Bronchial epithelial cell (primary cell): ENCODE measurements at regions not wholly inside any gene's neighbourhood (a gene's known extent, or its start where the extent isn't known, plus 50 kb on each side); places are given as distances from the start of the nearest gene placed in this dataset.

Source experiments
- DNase-seq: peaks from one replicate; pipeline ENCODE4 v3.0.0-alpha.2; 2010; ENCODE audit warnings: low read depth
- FAIRE-seq: peaks from 2 replicates; lab custom pipeline; 2011; peaks lifted over from hg19 to GRCh38; lab: Jason Lieb, UNC
- H3K27me3 ChIP-seq: 2 replicates; pipeline ENCODE4 v1.5.1; 2011; ENCODE audit warnings: low read length; ENCODE audit not compliant: control insufficient read depth, insufficient read depth
- H3K36me3 ChIP-seq: 2 replicates; pipeline ENCODE4 v1.5.1; 2011; ENCODE audit warnings: low read length; ENCODE audit not compliant: control insufficient read depth, insufficient read depth
- H3K4me3 ChIP-seq: 2 replicates; pipeline ENCODE4 v1.5.1; 2011; ENCODE audit warnings: mild to moderate bottlenecking, low read depth, low read length, control low read depth
- TF ChIP-seq, protein P1 (sequence below): IDR thresholded peaks from 2 replicates; pipeline ENCODE4 v1.5.1; 2011; ENCODE audit warnings: mild to moderate bottlenecking, moderate library complexity, low read length, control low read depth, inconsistent platforms; ENCODE audit not compliant: insufficient read depth, severe bottlenecking

DNA sequence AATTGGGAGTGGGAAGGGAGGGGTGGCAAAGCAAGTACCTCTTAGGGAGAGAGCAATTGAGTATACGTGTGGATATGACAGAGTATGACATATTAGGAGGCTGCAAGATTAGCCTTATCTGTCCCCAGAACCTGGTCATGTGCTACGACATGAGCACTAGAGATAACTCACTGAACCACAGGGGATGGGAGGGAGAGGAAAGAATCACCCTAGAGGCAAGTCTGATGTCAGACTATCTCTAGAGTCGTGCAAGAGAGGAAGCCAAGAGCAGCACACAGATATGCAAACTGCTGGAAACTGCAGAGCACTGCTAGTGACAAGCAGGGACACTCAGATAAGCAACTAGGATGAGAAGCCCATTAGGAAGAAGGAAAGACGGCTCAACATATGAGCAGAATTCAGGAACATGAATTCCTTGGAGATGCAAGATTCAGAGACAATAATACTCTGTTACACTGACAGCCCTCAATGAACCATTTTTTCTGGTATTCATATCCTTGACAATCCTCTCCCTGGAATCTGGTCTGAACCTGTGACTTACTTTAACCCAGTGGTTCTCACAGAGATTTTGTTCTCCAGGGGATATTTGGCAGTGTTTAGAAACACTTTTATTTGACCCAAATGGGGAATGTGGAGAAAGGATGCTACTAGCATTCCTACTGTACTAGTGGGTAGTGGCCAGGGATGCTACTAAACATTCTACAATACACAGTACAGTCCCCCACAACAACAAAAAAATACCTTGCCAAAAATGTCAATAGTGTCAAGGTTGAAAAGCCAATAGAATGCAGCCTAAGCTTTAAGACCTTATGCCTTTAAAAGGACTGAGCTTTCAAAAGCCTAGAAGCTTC lies 84.0 kb upstream of the BMP2K start:
- Histone ChIP-seq H3K36me3 (no peaks in the 10 kb centered on the region), H3K4me3 (no peak overlapping the region), H3K27me3 (no peaks in the 10 kb centered on the region)
- TF ChIP-seq, protein P1, sequence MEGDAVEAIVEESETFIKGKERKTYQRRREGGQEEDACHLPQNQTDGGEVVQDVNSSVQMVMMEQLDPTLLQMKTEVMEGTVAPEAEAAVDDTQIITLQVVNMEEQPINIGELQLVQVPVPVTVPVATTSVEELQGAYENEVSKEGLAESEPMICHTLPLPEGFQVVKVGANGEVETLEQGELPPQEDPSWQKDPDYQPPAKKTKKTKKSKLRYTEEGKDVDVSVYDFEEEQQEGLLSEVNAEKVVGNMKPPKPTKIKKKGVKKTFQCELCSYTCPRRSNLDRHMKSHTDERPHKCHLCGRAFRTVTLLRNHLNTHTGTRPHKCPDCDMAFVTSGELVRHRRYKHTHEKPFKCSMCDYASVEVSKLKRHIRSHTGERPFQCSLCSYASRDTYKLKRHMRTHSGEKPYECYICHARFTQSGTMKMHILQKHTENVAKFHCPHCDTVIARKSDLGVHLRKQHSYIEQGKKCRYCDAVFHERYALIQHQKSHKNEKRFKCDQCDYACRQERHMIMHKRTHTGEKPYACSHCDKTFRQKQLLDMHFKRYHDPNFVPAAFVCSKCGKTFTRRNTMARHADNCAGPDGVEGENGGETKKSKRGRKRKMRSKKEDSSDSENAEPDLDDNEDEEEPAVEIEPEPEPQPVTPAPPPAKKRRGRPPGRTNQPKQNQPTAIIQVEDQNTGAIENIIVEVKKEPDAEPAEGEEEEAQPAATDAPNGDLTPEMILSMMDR = no peak
- DNase-seq (no peak), FAIRE-seq (no peak)

- TF ChIP-seq, protein P1 = no peak
- Histone ChIP-seq H3K36me3 (no peaks in the 10 kb centered on the region), H3K27me3 (no peaks in the 10 kb centered on the region), H3K4me3 (no peak overlapping the region)
- FAIRE-seq = peak; percentile 43
- DNase-seq = no peak
Observed at GRCh38 chr4:78692822-78693170, 83.4 kb upstream of the BMP2K start.

DNA sequence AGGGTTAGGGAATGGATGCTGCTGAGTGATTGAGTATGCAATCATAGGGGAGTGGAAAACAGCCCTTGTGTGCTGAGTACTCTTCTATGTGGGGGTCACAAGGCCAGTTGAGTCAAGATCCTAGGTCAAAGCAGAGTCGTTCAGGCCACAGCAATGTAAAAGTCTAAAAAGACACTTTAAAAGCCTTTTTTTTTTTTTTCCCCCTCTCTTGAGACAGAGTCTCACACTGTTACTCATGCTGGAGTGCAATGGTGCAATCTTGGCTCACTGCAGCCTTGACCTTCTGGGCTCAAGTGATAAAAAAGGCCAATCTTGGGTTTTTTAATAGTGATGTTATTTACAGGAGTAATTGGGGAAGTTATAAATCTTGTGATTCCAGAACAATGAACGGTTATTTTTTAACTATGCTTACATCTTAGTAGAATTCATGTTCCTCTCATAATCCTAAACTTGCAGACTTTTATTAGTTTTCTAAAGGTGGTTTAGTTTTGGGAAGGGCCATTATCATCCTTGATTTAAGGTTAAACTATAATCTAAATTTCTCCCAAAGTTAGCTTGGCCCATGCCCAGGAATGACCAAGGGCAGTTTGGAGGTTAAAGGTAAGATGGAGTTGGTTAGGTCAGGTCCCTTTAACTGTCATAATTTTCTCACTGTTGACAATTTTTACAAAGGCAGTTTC lies 82.2 kb upstream of the BMP2K start:
- TF ChIP-seq, protein P1 = no peak
- Histone ChIP-seq H3K4me3 (no peak overlapping the region), H3K36me3 (no peaks in the 10 kb centered on the region), H3K27me3 (no peaks in the 10 kb centered on the region)
- no peak for DNase-seq
- FAIRE-seq = no peak

- TF ChIP-seq, protein P1 = no peak
- Histone ChIP-seq H3K36me3 (no peaks in the 10 kb centered on the region), H3K4me3 (no peak overlapping the region), H3K27me3 (no peaks in the 10 kb centered on the region)
- FAIRE-seq = no peak
- DNase-seq = no peak
Observed at GRCh38 chr4:78694457-78694787, 81.7 kb upstream of the BMP2K start.

DNA sequence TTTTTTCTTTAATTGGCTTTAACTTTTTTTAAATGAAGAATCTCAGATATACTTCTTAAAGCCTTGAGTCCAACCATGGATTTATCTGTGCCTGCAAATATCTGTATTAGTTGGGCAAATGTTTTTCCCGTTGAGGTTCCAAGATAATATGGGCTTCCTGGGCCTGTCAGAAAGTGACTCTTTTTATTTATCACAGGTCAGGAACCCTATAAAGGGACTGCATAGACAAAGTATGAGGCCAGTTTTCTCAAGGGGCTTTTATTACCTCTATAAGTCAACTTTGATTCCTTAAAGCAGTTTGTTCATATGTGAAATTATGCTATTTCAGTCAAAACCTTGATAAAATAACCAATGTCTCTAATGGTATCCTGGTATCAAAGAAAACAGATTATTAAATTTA lies 80.2 kb upstream of the BMP2K start:
- DNase-seq (no peak), FAIRE-seq (no peak)
- Histone ChIP-seq H3K36me3 (no peaks in the 10 kb centered on the region), H3K4me3 (no peak overlapping the region), H3K27me3 (no peaks in the 10 kb centered on the region)
- TF ChIP-seq, protein P1 = no peak
